ENCODE measurements at regions not wholly inside any gene's neighbourhood (a gene's known extent, or its start where the extent isn't known, plus 50 kb on each side); places are given as distances from the start of the nearest gene placed in this dataset.

GRCh38 chr7:124655990-124656389, 109.6 kb downstream of the GPR37 start:
- intact Hi-C loops (cut with DNase I), result no loop called here
- Histone ChIP-seq H3K36me3 (no peaks in the 10 kb centered on the region), H3K27me3 (no peaks in the 10 kb centered on the region), H3K27ac (replicated peaks in 1 of 4) (no peak overlapping the region), H3K4me3 (no peak overlapping the region), H3K4me1 (no peaks in the 10 kb centered on the region), H3K9me3 (no peaks in the 10 kb centered on the region)
- 67% methylated on average over 3 of the region's 3 CpGs for WGBS
- TF ChIP-seq, protein P1, sequence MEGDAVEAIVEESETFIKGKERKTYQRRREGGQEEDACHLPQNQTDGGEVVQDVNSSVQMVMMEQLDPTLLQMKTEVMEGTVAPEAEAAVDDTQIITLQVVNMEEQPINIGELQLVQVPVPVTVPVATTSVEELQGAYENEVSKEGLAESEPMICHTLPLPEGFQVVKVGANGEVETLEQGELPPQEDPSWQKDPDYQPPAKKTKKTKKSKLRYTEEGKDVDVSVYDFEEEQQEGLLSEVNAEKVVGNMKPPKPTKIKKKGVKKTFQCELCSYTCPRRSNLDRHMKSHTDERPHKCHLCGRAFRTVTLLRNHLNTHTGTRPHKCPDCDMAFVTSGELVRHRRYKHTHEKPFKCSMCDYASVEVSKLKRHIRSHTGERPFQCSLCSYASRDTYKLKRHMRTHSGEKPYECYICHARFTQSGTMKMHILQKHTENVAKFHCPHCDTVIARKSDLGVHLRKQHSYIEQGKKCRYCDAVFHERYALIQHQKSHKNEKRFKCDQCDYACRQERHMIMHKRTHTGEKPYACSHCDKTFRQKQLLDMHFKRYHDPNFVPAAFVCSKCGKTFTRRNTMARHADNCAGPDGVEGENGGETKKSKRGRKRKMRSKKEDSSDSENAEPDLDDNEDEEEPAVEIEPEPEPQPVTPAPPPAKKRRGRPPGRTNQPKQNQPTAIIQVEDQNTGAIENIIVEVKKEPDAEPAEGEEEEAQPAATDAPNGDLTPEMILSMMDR (IDR thresholded peaks at IDR 0.05), result no peak
- TF ChIP-seq EP300 (IDR thresholded peaks at IDR 0.05) (no peak), POLR2AphosphoS5 (IDR thresholded peaks at IDR 0.05) (no peak), POLR2A (IDR thresholded peaks at IDR 0.05; ENCODE audit: low read depth) (no peak)
- no peak for DNase-seq (ENCODE audit: extremely low spot score)

GRCh38 chr7:124652237-124652636, 113.4 kb downstream of the GPR37 start:
- Histone ChIP-seq H3K4me3 (no peak overlapping the region), H3K27me3 (no peaks in the 10 kb centered on the region), H3K9me3 (no peaks in the 10 kb centered on the region), H3K27ac (replicated peaks in 1 of 4) (no peak overlapping the region), H3K4me1 (no peaks in the 10 kb centered on the region), H3K36me3 (no peaks in the 10 kb centered on the region)
- intact Hi-C loops (cut with DNase I), result no loop called here
- no peak for TF ChIP-seq POLR2AphosphoS5 (IDR thresholded peaks at IDR 0.05)
- no peak for TF ChIP-seq POLR2A (IDR thresholded peaks at IDR 0.05; ENCODE audit: low read depth)
- no peak for TF ChIP-seq EP300 (IDR thresholded peaks at IDR 0.05)
- no peak for DNase-seq (ENCODE audit: extremely low spot score)
- WGBS, result 75% methylated on average over 1 of the region's 1 CpG

GRCh38 chr7:124651136-124651535, 114.5 kb downstream of the GPR37 start:
- 82% methylated on average over 4 of the region's 4 CpGs for WGBS
- TF ChIP-seq POLR2AphosphoS5 (IDR thresholded peaks at IDR 0.05), result no peak
- TF ChIP-seq, protein P1 (IDR thresholded peaks at IDR 0.05), result no peak
- TF ChIP-seq EP300 (IDR thresholded peaks at IDR 0.05), result no peak
- TF ChIP-seq POLR2A (IDR thresholded peaks at IDR 0.05; ENCODE audit: low read depth), result no peak
- H3K36me3 ChIP-seq, result no peaks in the 10 kb centered on the region

DNA sequence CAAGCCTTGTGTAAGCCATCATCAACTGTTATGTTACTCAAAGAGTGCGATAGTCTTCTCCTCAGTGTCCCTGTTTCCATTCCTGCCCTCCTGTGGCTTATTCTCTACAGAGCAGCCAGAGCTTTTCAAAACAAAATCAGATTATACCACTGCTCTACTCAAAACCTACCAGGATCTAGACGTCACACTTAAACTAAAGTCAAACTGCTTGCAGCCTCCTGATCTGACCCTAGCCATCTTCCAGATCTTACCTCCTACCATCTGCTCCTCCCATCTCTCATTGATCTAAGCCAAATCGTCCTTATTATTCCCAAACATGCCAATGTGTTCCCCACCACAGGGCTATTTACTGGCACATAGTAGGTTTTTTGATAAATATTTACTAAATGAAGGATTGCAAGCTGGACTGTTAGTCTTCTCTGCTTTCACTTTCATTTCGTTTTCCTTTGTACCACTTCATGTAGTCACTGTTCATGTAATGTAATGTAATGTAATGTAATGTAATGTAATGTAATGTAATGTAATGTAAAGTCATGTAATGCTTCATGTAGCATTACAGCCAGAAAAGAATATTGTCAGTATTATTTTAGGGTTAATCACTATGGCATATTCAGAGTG, 116.1 kb downstream of the GPR37 start:
- DNase-seq (ENCODE audit: extremely low spot score), result no peak
- Histone ChIP-seq H3K9me3 (no peaks in the 10 kb centered on the region), H3K27ac (replicated peaks in 1 of 4) (no peak overlapping the region), H3K27me3 (no peaks in the 10 kb centered on the region), H3K4me3 (no peak overlapping the region), H3K36me3 (no peaks in the 10 kb centered on the region), H3K4me1 (no peaks in the 10 kb centered on the region)
- 75% methylated on average over 4 of the region's 4 CpGs for WGBS
- intact Hi-C loops (cut with DNase I), result no loop called here
- TF ChIP-seq EP300 (IDR thresholded peaks at IDR 0.05) (no peak), POLR2A (IDR thresholded peaks at IDR 0.05; ENCODE audit: low read depth) (no peak), POLR2AphosphoS5 (IDR thresholded peaks at IDR 0.05) (no peak)
- TF ChIP-seq, protein P1 (IDR thresholded peaks at IDR 0.05), result no peak

More at GRCh38 chr7:124651136-124651535, 114.5 kb downstream of the GPR37 start:
- H3K27me3 ChIP-seq, result no peaks in the 10 kb centered on the region
- no peak overlapping the region for H3K27ac ChIP-seq (replicated peaks in 1 of 4)
- H3K4me3 ChIP-seq, result no peak overlapping the region
- no peak for DNase-seq (ENCODE audit: extremely low spot score)
- H3K9me3 ChIP-seq, result no peaks in the 10 kb centered on the region
- intact Hi-C loops (cut with DNase I), result no loop called here
- H3K4me1 ChIP-seq, result no peaks in the 10 kb centered on the region

DNA sequence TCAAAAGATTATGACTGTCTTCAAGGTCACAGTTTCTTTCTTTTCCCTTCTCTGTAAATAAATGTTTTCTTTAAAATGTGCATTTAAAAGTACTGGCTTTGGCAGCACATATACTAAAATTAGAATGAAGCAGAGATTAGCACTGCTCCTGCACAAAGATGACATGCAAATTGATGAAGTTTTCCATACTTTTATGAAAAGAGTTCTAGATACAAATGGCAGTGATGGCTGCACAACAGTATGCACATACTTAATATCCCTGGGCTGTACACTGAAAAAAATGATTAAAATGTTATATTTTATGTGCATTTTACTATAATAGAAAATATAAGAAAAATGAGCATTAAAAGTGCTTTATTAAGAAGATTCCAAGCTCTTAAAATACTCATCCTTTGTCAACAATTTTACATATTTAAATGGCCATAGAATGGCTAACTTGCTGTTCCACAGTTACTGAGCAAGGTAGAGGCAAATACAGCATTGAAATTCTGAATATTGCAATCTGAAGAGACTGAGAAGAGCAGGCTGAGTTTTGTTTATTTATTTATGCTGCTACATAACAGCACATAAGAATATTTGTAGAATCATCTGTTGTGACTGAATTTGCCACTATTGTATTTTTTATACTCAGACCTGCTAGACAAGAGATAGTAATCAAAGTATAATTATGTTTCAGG, 117.8 kb downstream of the GPR37 start:
- Histone ChIP-seq H3K9me3 (no peaks in the 10 kb centered on the region), H3K4me1 (no peaks in the 10 kb centered on the region), H3K4me3 (no peak overlapping the region), H3K27ac (replicated peaks in 1 of 4) (no peak overlapping the region), H3K27me3 (no peaks in the 10 kb centered on the region), H3K36me3 (no peaks in the 10 kb centered on the region)
- TF ChIP-seq, protein P1 (IDR thresholded peaks at IDR 0.05), result no peak
- TF ChIP-seq EP300 (IDR thresholded peaks at IDR 0.05) (no peak), POLR2A (IDR thresholded peaks at IDR 0.05; ENCODE audit: low read depth) (no peak), POLR2AphosphoS5 (IDR thresholded peaks at IDR 0.05) (no peak)
- DNase-seq (ENCODE audit: extremely low spot score), result no peak
- intact Hi-C loops (cut with DNase I), result no loop called here
